Panc1 (cell line): ENCODE measurements at regions not wholly inside any gene's neighbourhood (a gene's known extent, or its start where the extent isn't known, plus 50 kb on each side); places are given as distances from the start of the nearest gene placed in this dataset.

Source experiments
- CTCF ChIP-seq: fragments of 450-650 bp; IDR thresholded peaks from 2 replicates; pipeline ENCODE4 v1.5.1; 2017; ENCODE audit warnings: mild to moderate bottlenecking
- TCF7L2 ChIP-seq: IDR thresholded peaks from 2 replicates; pipeline ENCODE4 v1.6.1; 2011; ENCODE audit warnings: mild to moderate bottlenecking, low read depth, low read length, inconsistent platforms

- no peak for TF ChIP-seq CTCF
- TF ChIP-seq TCF7L2: no peak
Measured at GRCh38 chr6:6964675-6965074, 143.1 kb upstream of the RREB1 start.
